ENCODE measurements at regions not wholly inside any gene's neighbourhood (a gene's known extent, or its start where the extent isn't known, plus 50 kb on each side); places are given as distances from the start of the nearest gene placed in this dataset.

GRCh38 chr10:130807721-130808120, 503.8 kb downstream of the TCERG1L start:
- no peak for TF ChIP-seq EZH2 (IDR thresholded peaks at IDR 0.05; ENCODE audit: borderline replicate concordance, low read length)
- no peak for TF ChIP-seq CTCF (IDR thresholded peaks at IDR 0.05; ENCODE audit: low read length)
